ENCODE measurements at regions not wholly inside any gene's neighbourhood (a gene's known extent, or its start where the extent isn't known, plus 50 kb on each side); places are given as distances from the start of the nearest gene placed in this dataset.

- no peak for DNase-seq
These were observed 212.9 kb downstream of the ACTL7B start for GRCh38 chr9:108642871-108643270.

- no peak for DNase-seq
These were observed 215.6 kb downstream of the ACTL7B start for GRCh38 chr9:108640230-108640629.

- no peak for DNase-seq
These were observed 216.1 kb downstream of the ACTL7B start for GRCh38 chr9:108639696-108640095.

GRCh38 chr9:108639091-108639490 lies 216.7 kb downstream of the ACTL7B start:
- no peak for DNase-seq

GRCh38 chr9:108637340-108637739 lies 218.4 kb downstream of the ACTL7B start:
- no peak for DNase-seq

- DNase-seq, result no peak
These were observed 219.8 kb downstream of the ACTL7B start for GRCh38 chr9:108636013-108636412.

- no peak for DNase-seq
These were observed 220.9 kb downstream of the ACTL7B start for GRCh38 chr9:108634672-108635462.

- DNase-seq, result no peak
These were observed 221.6 kb downstream of the ACTL7B start for GRCh38 chr9:108634204-108634603.

- DNase-seq, result no peak
These were observed 224.1 kb downstream of the ACTL7B start for GRCh38 chr9:108631496-108632285.

- DNase-seq, result no peak
These were observed 227.5 kb downstream of the ACTL7B start for GRCh38 chr9:108628316-108628715.

GRCh38 chr9:108626743-108627142 lies 229.0 kb downstream of the ACTL7B start:
- DNase-seq, result no peak

GRCh38 chr9:108621991-108622855 lies 233.6 kb downstream of the ACTL7B start:
- DNase-seq, result no peak

GRCh38 chr9:108620767-108621166 lies 235.0 kb downstream of the ACTL7B start:
- no peak for DNase-seq

GRCh38 chr9:108618906-108619550 lies 236.8 kb downstream of the ACTL7B start:
- no peak for DNase-seq

GRCh38 chr9:108617676-108618075 lies 238.1 kb downstream of the ACTL7B start:
- no peak for DNase-seq

- DNase-seq, result no peak
These were observed 240.6 kb downstream of the ACTL7B start for GRCh38 chr9:108615152-108615551.

GRCh38 chr9:108612513-108612912 lies 243.3 kb downstream of the ACTL7B start:
- DNase-seq, result no peak

- DNase-seq, result no peak
These were observed 245.9 kb downstream of the ACTL7B start for GRCh38 chr9:108609897-108610253.

- DNase-seq, result no peak
These were observed 246.4 kb downstream of the ACTL7B start for GRCh38 chr9:108609227-108609896.

- DNase-seq, result no peak
These were observed 248.2 kb downstream of the ACTL7B start for GRCh38 chr9:108607607-108608006.

- DNase-seq, result no peak
These were observed 249.4 kb downstream of the ACTL7B start for GRCh38 chr9:108606401-108606800.

- no peak for DNase-seq
These were observed 252.6 kb downstream of the ACTL7B start for GRCh38 chr9:108603141-108603540.
